HG03342 (cell line): ENCODE measurements at regions not wholly inside any gene's neighbourhood (a gene's known extent, or its start where the extent isn't known, plus 50 kb on each side); places are given as distances from the start of the nearest gene placed in this dataset.
"Not testable (repeated sequence)": the region's sequence is repeated elsewhere in the genome, so short reads cannot be mapped to it uniquely, and the experiment has no call there.

Source experiments
- ATAC-seq: cut with Tn5 transposase; IDR thresholded peaks from one replicate; pipeline ENCODE4 v1.9.1; 2021; ENCODE audit warnings: mild to moderate bottlenecking, moderate library complexity; ENCODE audit not compliant: unreplicated experiment

DNA sequence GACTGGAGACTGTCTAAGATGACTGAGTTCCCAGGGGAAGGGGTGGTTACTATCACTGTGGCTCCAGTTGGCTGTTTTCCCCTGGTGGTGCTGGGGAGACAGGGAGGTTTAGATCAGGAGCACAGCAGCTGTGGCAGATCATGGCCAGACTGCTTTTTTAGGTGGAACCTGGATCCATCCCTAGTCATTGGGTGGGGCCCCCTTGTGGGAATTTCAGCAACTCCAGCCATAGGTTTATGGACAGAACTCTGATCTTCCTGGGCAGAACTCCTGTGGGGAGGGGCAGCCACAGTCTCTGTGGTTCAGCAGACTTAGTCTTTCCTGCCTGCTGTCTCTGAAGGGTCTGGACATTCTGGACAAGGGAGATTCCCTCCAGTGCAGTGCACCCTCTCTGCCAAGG, 917.4 kb upstream of the FOXG1 start:
- ATAC-seq, result not testable (repeated sequence)

- ATAC-seq, result no peak
Observed at GRCh38 chr14:27862684-27863083, 903.9 kb upstream of the FOXG1 start.

- no peak for ATAC-seq
Observed at GRCh38 chr14:27863166-27863565, 903.4 kb upstream of the FOXG1 start.

GRCh38 chr14:27881063-27881462, 885.5 kb upstream of the FOXG1 start:
- ATAC-seq, result no peak

- ATAC-seq, result no peak
Observed at GRCh38 chr14:27881646-27882045, 884.9 kb upstream of the FOXG1 start.

DNA sequence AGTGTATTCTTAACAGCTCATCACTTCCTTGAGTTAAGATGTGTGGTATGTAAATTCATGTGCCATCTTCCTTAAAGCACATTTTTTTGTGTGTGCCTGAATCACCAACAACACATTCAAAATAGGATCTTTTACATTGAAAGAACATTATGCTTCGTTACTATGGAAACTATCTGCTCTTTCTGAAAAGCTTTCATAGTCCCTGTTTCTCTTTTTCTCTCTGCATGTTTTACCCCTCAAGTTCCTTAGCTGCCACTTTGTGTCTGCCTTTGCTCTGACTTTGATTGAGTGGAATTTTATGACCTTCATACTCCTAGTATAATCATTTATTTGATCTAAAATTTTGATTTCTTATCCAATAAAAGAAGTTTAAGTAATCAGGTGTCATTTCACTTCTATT, 880.3 kb upstream of the FOXG1 start:
- no peak for ATAC-seq

DNA sequence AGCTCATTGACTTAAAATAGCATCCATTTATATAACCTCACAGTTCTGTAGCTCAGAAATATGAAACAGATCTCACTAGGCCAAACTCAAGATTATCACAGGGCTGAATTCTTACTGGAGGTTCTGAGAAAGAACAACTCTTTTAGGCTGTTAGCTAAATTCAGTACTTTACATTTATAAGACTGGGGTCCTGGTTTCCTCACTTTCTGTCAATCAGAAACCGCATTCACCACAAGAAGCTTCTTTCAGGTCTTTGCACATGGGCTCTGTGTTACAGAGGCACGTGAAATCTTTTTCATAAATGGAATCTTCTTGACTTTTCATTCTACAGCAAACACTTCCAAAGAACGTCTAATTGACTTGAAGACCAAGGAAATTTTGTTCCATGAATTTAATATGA, 876.3 kb upstream of the FOXG1 start:
- no peak for ATAC-seq

- ATAC-seq, result not testable (repeated sequence)
Observed at GRCh38 chr14:27908484-27908883, 858.1 kb upstream of the FOXG1 start.

DNA sequence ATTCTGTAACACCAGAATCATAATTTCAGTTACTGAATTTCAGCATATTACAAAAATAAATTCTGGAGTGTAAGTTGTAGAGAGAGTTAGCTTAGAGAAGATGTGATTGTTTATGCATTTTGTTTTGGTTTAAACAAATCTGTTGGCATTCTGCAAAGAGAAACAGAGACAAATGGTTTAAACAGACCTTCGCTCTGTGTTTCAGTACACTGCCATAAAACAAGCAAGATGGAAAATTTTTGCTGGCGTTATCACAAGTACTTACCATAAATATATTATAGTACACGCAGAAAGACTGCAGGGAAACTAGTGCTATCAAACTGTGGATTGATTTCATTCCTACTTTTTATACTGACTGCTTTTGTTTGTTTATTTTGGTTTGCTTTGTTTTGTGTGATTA, 850.3 kb upstream of the FOXG1 start:
- ATAC-seq, result no peak

DNA sequence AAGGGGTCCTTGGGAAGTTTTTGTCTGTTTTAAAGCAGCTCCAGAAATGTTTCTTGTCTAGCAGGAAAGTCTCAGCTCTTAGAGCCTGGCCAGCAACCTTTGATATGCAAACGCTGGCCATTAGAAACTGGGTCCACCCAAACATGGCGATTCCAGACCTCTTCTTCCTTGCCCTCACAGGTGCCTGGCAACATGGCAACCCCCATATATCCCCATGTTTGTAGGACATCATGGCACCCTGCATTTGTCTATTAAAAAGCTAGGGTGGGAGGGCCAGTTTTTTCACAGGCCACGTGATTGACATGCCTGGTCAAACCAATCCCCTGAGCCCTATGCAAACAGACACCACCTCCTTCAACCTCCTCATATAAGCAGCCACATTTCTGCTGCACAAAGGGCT, 848.7 kb upstream of the FOXG1 start:
- no peak for ATAC-seq

DNA sequence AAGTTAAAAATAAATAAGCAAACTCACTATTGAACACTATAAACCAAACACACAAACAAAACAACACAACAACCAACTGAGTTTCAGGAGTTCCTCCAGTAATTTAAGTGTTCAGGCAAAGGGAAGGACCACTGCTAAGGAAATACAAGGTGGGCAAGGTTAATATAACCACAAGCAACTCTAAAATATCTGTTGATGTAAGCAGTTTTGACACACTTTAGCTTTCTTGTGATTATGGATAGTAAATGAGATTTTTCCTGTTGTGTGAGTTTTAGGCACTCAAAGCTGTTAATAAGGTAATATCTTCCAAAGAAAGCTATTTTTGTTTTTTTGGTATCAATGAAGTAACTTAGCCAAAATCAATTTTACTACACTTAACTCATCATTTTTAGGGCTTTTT, 839.1 kb upstream of the FOXG1 start:
- no peak for ATAC-seq

- ATAC-seq, result no peak
Observed at GRCh38 chr14:27929797-27930347, 836.7 kb upstream of the FOXG1 start.

GRCh38 chr14:27938392-27938791, 828.2 kb upstream of the FOXG1 start:
- no peak for ATAC-seq

- ATAC-seq, result no peak
Observed at GRCh38 chr14:27945512-27945911, 821.1 kb upstream of the FOXG1 start.

- no peak for ATAC-seq
Observed at GRCh38 chr14:27958757-27959156, 807.8 kb upstream of the FOXG1 start.

DNA sequence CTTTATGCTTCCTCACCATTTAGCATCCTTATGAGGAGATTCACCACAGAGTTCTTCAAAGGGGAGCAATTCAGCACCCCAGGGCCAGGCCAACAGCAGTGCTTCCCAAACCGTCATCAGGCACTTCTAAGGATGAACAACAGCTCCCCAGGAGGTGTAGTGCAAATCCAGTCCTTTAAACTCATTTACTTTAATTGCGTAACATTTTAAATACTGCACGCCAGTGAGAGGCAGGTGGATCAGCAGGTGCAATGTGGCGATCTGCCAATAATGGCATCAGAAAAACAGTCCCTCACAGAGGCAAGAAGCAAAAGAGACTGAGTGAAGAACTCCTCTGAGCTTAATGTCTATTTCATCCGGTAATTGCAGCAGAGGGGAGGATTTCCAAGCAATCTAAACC, 770.9 kb upstream of the FOXG1 start:
- no peak for ATAC-seq

DNA sequence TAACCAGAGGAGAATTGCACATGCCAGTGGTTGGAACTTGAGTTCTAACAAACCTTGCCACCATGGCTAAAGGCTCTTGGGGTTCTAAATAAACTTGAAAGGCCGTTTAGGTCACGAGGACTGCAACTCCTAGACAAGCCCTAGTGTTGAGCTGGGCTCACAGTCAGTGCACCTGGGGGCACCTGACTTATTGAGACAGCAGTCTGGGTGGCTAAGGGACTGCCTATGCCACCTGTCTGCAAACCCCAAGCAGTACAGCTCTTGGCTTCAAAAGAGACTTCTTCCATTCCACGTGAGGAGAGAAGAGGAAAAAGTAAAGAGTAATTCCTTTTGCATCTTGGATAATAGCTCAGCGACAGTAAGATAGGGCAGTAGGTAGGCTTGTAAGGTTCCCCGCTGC, 765.6 kb upstream of the FOXG1 start:
- ATAC-seq, result no peak

DNA sequence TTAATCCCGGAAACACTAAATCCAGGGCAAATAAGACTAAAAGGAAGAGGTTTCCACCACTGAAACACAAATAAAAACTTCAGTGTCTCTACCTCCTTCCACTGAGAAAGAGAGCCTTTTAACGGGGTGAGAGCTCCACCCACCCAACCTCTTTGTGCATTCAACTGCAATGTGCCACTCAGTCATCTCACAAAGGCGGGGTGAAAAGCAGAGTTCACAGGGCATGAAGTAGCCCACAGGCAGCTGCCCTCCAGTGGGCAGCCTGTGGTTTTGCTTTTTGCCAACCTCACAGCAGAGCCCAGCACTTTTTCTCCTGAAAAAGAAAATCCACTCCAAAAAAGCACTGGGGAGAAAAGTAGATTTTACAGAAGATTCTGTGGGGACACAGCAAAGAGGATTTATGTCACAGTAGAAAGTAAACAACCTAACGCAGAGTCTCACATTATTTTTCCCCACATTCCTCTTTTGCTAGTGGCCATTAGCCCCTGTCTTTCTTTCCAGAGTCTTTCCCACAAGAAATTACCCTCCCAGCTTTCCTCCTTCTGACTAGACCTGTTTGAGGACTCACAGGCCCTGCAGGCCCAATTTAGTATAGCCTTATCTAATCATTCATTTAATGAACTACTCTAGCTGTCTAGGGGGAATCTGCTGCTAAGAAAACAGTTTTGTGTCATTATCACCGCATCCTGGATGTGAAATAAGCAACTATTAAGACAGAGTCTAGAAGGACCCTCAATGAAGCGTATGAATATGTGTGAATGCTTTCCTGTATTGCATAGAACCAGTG, 753.8 kb upstream of the FOXG1 start:
- ATAC-seq, result no peak

DNA sequence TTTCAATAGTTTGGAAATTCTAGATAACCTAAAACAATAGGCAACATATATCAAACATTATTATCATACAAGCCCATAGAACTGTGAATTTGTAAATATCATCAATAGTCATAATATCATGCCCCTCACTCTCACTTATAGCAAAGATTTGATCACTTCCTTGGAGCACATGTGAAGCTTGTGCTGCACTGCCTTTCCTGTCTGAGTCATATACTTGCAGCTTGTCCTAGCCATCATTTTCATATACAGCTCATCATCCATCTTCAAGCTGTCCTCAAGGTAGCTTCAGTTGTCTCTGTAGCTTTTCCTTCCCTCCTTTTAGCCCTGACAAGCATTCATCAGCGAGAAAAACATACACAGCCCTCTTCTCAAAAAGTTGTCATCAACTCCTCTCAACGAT, 746.5 kb upstream of the FOXG1 start:
- ATAC-seq, result no peak

DNA sequence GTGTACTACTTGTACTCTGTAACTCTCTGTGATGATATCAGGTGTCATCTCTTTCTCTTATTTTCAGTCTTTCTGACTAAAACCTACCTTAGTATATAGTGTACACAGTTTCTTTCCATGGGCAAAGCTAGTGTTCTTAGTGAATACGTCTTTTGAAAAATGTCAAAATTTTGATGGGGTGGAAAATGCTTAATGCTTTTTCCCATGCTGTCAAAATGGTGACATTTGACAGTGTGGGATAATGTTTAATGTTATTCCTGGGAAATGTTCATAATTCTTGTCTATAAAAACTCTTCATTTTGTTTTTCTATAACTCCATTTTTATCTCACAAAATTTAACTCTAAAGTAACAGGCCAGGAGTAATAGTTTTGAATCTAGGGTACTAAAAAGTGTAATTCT, 742.7 kb upstream of the FOXG1 start:
- ATAC-seq, result no peak

DNA sequence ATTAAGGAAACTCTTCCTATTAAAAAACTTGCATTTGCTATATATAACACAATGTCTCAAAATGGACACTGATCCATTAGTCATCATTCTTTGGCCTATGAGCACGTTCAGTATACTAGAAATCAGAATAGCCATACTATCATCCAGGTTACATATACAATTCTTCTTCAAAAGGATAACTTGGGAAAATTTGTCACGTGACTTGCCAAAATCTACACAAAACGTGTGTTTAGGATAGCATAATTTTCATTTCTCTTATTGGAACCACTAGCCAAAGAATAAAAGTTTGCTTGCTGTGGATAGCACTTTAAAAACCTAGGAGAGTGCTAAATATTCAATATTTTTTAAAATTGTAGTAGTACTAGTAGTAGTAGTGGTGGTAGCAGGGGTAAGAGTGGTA, 714.3 kb upstream of the FOXG1 start:
- ATAC-seq, result no peak

DNA sequence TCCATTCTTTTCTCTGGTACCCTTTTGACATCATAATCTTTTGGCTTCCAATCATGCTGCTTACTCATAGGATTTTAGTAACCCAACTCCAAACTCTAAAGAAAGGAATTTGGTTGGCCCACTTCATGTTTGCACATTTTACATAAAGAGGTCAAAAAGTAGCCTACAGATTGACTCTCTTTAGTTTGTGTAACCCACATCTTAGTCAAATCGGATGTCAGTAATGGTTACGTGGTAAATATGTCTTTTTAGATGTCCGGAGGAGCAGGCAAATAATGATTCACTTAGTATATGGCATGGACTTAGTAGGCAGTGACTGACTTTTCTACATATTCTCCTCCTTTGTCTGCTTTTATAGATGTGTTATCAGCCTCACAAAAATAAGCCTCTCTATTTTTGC, 711.6 kb upstream of the FOXG1 start:
- ATAC-seq, result no peak
